ENCODE measurements at regions not wholly inside any gene's neighbourhood (a gene's known extent, or its start where the extent isn't known, plus 50 kb on each side); places are given as distances from the start of the nearest gene placed in this dataset.

DNA sequence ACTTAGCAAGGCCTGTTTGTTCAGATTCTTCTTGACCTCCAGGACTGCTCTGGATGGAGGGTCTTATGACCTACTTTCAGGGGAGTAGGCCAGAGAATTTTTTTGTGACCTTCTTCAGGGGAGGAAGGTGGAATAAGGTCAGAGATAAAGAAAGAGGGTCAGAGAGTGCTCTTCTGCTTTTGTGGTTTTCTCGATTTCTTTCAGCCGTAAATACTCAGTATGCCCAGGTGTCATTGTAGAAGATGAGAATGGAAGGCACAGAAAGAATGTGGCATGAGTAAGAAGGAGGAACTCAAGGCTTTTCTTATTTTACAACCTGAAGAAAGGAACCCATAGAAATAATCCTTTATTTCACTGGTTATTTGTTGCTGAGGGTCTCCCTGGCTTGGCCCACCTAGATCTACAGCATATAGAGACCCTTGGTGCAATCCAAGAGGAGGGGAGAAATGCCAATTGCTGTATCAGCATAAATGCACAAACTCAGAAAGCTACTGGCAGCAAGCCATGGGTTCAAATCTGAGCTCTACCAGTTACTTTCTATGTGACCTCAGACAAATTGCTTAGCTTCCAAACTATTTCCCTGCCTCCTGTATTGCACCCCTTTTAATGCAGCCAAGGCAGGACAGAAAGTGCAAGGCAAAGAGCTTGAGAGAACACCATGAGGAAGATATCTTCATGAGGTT lies 68.0 kb downstream of the OLIG3 start:
- TF ChIP-seq, protein P1, sequence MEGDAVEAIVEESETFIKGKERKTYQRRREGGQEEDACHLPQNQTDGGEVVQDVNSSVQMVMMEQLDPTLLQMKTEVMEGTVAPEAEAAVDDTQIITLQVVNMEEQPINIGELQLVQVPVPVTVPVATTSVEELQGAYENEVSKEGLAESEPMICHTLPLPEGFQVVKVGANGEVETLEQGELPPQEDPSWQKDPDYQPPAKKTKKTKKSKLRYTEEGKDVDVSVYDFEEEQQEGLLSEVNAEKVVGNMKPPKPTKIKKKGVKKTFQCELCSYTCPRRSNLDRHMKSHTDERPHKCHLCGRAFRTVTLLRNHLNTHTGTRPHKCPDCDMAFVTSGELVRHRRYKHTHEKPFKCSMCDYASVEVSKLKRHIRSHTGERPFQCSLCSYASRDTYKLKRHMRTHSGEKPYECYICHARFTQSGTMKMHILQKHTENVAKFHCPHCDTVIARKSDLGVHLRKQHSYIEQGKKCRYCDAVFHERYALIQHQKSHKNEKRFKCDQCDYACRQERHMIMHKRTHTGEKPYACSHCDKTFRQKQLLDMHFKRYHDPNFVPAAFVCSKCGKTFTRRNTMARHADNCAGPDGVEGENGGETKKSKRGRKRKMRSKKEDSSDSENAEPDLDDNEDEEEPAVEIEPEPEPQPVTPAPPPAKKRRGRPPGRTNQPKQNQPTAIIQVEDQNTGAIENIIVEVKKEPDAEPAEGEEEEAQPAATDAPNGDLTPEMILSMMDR (IDR thresholded peaks at IDR 0.05): no peak
- no peak for TF ChIP-seq POLR2A (IDR thresholded peaks at IDR 0.05)

Measured in esophagus squamous epithelium (tissue), 4 donors.